ENCODE measurements at regions not wholly inside any gene's neighbourhood (a gene's known extent, or its start where the extent isn't known, plus 50 kb on each side); places are given as distances from the start of the nearest gene placed in this dataset.

GRCh38 chr13:95498886-95499285 lies 53.6 kb upstream of the CLDN10 start:
- H3K36me3 ChIP-seq = no peaks in the 10 kb centered on the region
- no peaks in the 10 kb centered on the region; the same call in 1 of the 2 replicates for H3K9me3 ChIP-seq
- no peak for DNase-seq
- no peaks in the 10 kb centered on the region for H3K27me3 ChIP-seq
- no peak overlapping the region for H3K4me3 ChIP-seq (ENCODE audit: low read depth, low read length)
- H3K4me1 ChIP-seq = no peaks in the 10 kb centered on the region
- TF ChIP-seq, protein P1, sequence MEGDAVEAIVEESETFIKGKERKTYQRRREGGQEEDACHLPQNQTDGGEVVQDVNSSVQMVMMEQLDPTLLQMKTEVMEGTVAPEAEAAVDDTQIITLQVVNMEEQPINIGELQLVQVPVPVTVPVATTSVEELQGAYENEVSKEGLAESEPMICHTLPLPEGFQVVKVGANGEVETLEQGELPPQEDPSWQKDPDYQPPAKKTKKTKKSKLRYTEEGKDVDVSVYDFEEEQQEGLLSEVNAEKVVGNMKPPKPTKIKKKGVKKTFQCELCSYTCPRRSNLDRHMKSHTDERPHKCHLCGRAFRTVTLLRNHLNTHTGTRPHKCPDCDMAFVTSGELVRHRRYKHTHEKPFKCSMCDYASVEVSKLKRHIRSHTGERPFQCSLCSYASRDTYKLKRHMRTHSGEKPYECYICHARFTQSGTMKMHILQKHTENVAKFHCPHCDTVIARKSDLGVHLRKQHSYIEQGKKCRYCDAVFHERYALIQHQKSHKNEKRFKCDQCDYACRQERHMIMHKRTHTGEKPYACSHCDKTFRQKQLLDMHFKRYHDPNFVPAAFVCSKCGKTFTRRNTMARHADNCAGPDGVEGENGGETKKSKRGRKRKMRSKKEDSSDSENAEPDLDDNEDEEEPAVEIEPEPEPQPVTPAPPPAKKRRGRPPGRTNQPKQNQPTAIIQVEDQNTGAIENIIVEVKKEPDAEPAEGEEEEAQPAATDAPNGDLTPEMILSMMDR (IDR thresholded peaks at IDR 0.05; ENCODE audit: low read depth, low read length) = no peak

- Histone ChIP-seq H3K9me3 (no peaks in the 10 kb centered on the region; the same call in 1 of the 2 replicates), H3K4me3 (ENCODE audit: low read depth, low read length) (no peak overlapping the region), H3K36me3 (no peaks in the 10 kb centered on the region), H3K27me3 (no peaks in the 10 kb centered on the region), H3K4me1 (no peaks in the 10 kb centered on the region)
- no peak for DNase-seq
- TF ChIP-seq, protein P1 (IDR thresholded peaks at IDR 0.05; ENCODE audit: low read depth, low read length) = no peak
These were observed 52.5 kb upstream of the CLDN10 start for GRCh38 chr13:95499811-95500712.

GRCh38 chr13:95502216-95502615 lies 50.3 kb upstream of the CLDN10 start:
- TF ChIP-seq, protein P1 (IDR thresholded peaks at IDR 0.05; ENCODE audit: low read depth, low read length) = no peak

More at GRCh38 chr13:95502216-95502615, 50.3 kb upstream of the CLDN10 start:
- H3K36me3 ChIP-seq = no peaks in the 10 kb centered on the region
- H3K4me1 ChIP-seq = no peaks in the 10 kb centered on the region
- H3K4me3 ChIP-seq (ENCODE audit: low read depth, low read length) = no peak overlapping the region
- no peaks in the 10 kb centered on the region for H3K9me3 ChIP-seq
- no peaks in the 10 kb centered on the region for H3K27me3 ChIP-seq
- DNase-seq = no peak
